ENCODE measurements at regions not wholly inside any gene's neighbourhood (a gene's known extent, or its start where the extent isn't known, plus 50 kb on each side); places are given as distances from the start of the nearest gene placed in this dataset.

GRCh38 chr1:4986306-4986705 lies 331.9 kb downstream of the AJAP1 start (continued):
- TF ChIP-seq TCF7L2 (IDR thresholded peaks at IDR 0.05; ENCODE audit: borderline replicate concordance, extremely low read depth, insufficient read depth, insufficient read length) = no peak
- TF ChIP-seq POLR2AphosphoS5 (IDR thresholded peaks at IDR 0.05; ENCODE audit: low read depth, low read length) = no peak
- no peak for TF ChIP-seq ATF3 (IDR thresholded peaks at IDR 0.05)
- no peak for TF ChIP-seq SP1 (IDR thresholded peaks at IDR 0.05; ENCODE audit: low read depth)
- TF ChIP-seq EZH2phosphoT487 (IDR thresholded peaks at IDR 0.05; ENCODE audit: borderline replicate concordance) = no peak

DNA sequence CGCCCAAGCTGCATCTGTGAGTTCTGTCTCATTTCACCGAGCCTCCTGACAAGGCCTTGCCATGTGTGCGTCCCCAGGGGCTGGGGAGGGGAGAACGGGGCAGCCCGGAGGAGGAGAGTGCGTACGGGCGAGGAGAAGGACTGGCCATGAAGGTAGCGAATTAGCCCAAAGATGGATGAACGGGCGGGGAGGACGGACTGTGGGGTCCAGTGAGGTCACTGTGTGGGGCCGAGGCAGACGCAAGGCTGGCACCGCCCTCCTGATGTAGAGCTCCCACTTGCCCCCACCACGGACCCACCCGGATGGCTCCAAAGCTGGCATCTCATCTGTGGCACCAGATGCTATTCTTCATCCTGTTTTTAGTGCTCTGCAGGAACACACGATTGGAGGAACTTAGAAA lies 330.4 kb downstream of the AJAP1 start:
- H3K27me3 ChIP-seq (ENCODE audit: insufficient read depth, low read length) = no peaks in the 10 kb centered on the region
- ChIA-PET CTCF (no interaction called here), RAD21 (ENCODE audit: low non-redundant PET in 1 of 2, low total read pairs in 2 of 2, uncharacterized antibody in 2 of 2, unreplicated experiment in 2 of 2) (no interaction called here), POLR2A (no interaction called here)
- intact Hi-C loops (cut with micrococcal nuclease) = no loop called here
- H3K4me1 ChIP-seq (ENCODE audit: control insufficient read depth in 1 of 2, insufficient read depth in 2 of 2, low read length in 2 of 2) = no peaks in the 10 kb centered on the region
- H3K36me3 ChIP-seq (ENCODE audit: control insufficient read depth in 1 of 2, insufficient read depth in 2 of 2, low read length in 2 of 2) = no peaks in the 10 kb centered on the region
- no peak overlapping the region for H3K27ac ChIP-seq (ENCODE audit: low read depth, low read length)
- peaks cover 0 to 10% of the 10 kb centered on the region in 2 experiments; a peak in 2 of 4 replicates for H3K9me3 ChIP-seq (ENCODE audit: control insufficient read depth in 1 of 2, insufficient read depth in 1 of 2, low read depth in 1 of 2, low read length in 2 of 2)
- H2AFZ ChIP-seq (ENCODE audit: low read depth, low read length, poor library complexity, severe bottlenecking) = no peak overlapping the region
- DNase-seq (ENCODE audit: low read depth, low spot score) (no peak), ATAC-seq (no peak)
- no TSS peak for BruUV-seq (replicated peaks)
- TF ChIP-seq EZH2 (IDR thresholded peaks at IDR 0.05) (no peak), CEBPB (IDR thresholded peaks at IDR 0.05; ENCODE audit: low read depth) (no peak), FOSL1 (IDR thresholded peaks at IDR 0.05; ENCODE audit: low read depth) (no peak), JUND (IDR thresholded peaks at IDR 0.05) (no peak), ELF1 (IDR thresholded peaks at IDR 0.05; ENCODE audit: borderline replicate concordance, low read depth) (no peak), SRF (IDR thresholded peaks at IDR 0.05; ENCODE audit: low read depth) (no peak), ZFX (IDR thresholded peaks at IDR 0.05) (no peak), CBX3 (IDR thresholded peaks at IDR 0.05; ENCODE audit: low read depth) (no peak), TCF7L2 (IDR thresholded peaks at IDR 0.05; ENCODE audit: borderline replicate concordance, extremely low read depth, insufficient read depth, insufficient read length) (no peak)
- TF ChIP-seq, protein P1, sequence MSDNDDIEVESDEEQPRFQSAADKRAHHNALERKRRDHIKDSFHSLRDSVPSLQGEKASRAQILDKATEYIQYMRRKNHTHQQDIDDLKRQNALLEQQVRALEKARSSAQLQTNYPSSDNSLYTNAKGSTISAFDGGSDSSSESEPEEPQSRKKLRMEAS (IDR thresholded peaks at IDR 0.05) = no peak
- TF ChIP-seq, protein P2, sequence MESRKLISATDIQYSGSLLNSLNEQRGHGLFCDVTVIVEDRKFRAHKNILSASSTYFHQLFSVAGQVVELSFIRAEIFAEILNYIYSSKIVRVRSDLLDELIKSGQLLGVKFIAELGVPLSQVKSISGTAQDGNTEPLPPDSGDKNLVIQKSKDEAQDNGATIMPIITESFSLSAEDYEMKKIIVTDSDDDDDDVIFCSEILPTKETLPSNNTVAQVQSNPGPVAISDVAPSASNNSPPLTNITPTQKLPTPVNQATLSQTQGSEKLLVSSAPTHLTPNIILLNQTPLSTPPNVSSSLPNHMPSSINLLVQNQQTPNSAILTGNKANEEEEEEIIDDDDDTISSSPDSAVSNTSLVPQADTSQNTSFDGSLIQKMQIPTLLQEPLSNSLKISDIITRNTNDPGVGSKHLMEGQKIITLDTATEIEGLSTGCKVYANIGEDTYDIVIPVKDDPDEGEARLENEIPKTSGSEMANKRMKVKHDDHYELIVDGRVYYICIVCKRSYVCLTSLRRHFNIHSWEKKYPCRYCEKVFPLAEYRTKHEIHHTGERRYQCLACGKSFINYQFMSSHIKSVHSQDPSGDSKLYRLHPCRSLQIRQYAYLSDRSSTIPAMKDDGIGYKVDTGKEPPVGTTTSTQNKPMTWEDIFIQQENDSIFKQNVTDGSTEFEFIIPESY (IDR thresholded peaks at IDR 0.05; ENCODE audit: extremely low read depth, insufficient replicate concordance, low read length) = no peak
- no peaks in the 10 kb centered on the region for H3K9me2 ChIP-seq (ENCODE audit: insufficient read depth)
- no peak overlapping the region for H3K4me3 ChIP-seq (replicated peaks in 1 of 2; ENCODE audit: low read depth in 1 of 2, low read length in 2 of 2)
- H3K4me2 ChIP-seq (ENCODE audit: low read length) = no peak overlapping the region
- no peak overlapping the region for H3K9ac ChIP-seq (ENCODE audit: low read length)
- no peaks in the 10 kb centered on the region for H4K20me1 ChIP-seq (ENCODE audit: insufficient read depth)
- no peaks in the 10 kb centered on the region for H3K79me2 ChIP-seq (ENCODE audit: insufficient read depth, low read length)

Data from HCT116 (cell line).